ENCODE measurements at regions not wholly inside any gene's neighbourhood (a gene's known extent, or its start where the extent isn't known, plus 50 kb on each side); places are given as distances from the start of the nearest gene placed in this dataset.

GRCh38 chr1:101356013-101356412 lies 119.2 kb downstream of the S1PR1 start:
- no peaks in the 10 kb centered on the region for H3K36me3 ChIP-seq
- H3K27me3 ChIP-seq: no peaks in the 10 kb centered on the region
- no peak for TF ChIP-seq CTCF (IDR thresholded peaks at IDR 0.05)
- no peak for TF ChIP-seq EP300 (IDR thresholded peaks at IDR 0.05; ENCODE audit: low read depth)
- no peak for TF ChIP-seq POLR2AphosphoS5 (IDR thresholded peaks at IDR 0.05)
- no peak for TF ChIP-seq POLR2A (IDR thresholded peaks at IDR 0.05)
- no peak overlapping the region for H3K4me3 ChIP-seq
- intact Hi-C loops (cut with DNase I; ENCODE audit: low total_unique reads) (no loop called here), in situ Hi-C loops (cut with MboI; ENCODE audit: low pct_ligation_motif_present in 1 of 4, low pct_unique_long_range_greater_than_20kb in 1 of 4, low sequenced_read_pairs in 3 of 4) (no loop called here)
- no peaks in the 10 kb centered on the region for H3K9me3 ChIP-seq
- no peak overlapping the region for H3K27ac ChIP-seq
- H3K4me1 ChIP-seq: no peaks in the 10 kb centered on the region
- 86 to 96% methylated on average over 3 of the region's 3 CpGs for WGBS, 2 donors (ENCODE audit: low coverage in 1 of 2)
- DNase-seq: no peak

GRCh38 chr1:101356604-101357443 lies 120.0 kb downstream of the S1PR1 start:
- no peak overlapping the region for H3K4me3 ChIP-seq
- intact Hi-C loops (cut with DNase I; ENCODE audit: low total_unique reads) (no loop called here), in situ Hi-C loops (cut with MboI; ENCODE audit: low pct_ligation_motif_present in 1 of 4, low pct_unique_long_range_greater_than_20kb in 1 of 4, low sequenced_read_pairs in 3 of 4) (no loop called here)
- DNase-seq: no peak
- no peaks in the 10 kb centered on the region for H3K4me1 ChIP-seq
- TF ChIP-seq CTCF (IDR thresholded peaks at IDR 0.05) (no peak), POLR2AphosphoS5 (IDR thresholded peaks at IDR 0.05) (no peak), POLR2A (IDR thresholded peaks at IDR 0.05) (no peak), EP300 (IDR thresholded peaks at IDR 0.05; ENCODE audit: low read depth) (no peak)
- no peak overlapping the region for H3K27ac ChIP-seq
- no peaks in the 10 kb centered on the region for H3K27me3 ChIP-seq
- 56 to 60% methylated on average over 4 to 5 of the region's 5 CpGs for WGBS, 2 donors (ENCODE audit: low coverage in 1 of 2)
- H3K36me3 ChIP-seq: no peaks in the 10 kb centered on the region
- no peaks in the 10 kb centered on the region for H3K9me3 ChIP-seq

- no peak overlapping the region for H3K27ac ChIP-seq
- no peak for TF ChIP-seq EP300 (IDR thresholded peaks at IDR 0.05; ENCODE audit: low read depth)
- no peak for TF ChIP-seq POLR2AphosphoS5 (IDR thresholded peaks at IDR 0.05)
- TF ChIP-seq POLR2A (IDR thresholded peaks at IDR 0.05): no peak
- peak; percentile 69 to 86 (median 80) for TF ChIP-seq CTCF (IDR thresholded peaks at IDR 0.05)
- WGBS, 2 donors (ENCODE audit: low coverage in 1 of 2): 44 to 64% methylated on average over 1 to 4 of the region's 4 CpGs
- H3K27me3 ChIP-seq: no peaks in the 10 kb centered on the region
- no peak overlapping the region for H3K4me3 ChIP-seq
- intact Hi-C loops (cut with DNase I; ENCODE audit: low total_unique reads): no loop called here
- in situ Hi-C loops (cut with MboI; ENCODE audit: low pct_ligation_motif_present in 1 of 4, low pct_unique_long_range_greater_than_20kb in 1 of 4, low sequenced_read_pairs in 3 of 4): no loop called here
- H3K36me3 ChIP-seq: no peaks in the 10 kb centered on the region
- peak; percentile 47 for DNase-seq
- no peaks in the 10 kb centered on the region for H3K4me1 ChIP-seq
- H3K9me3 ChIP-seq: no peaks in the 10 kb centered on the region
Measured at GRCh38 chr1:101357444-101357986, 120.7 kb downstream of the S1PR1 start.

GRCh38 chr1:101360506-101360905 lies 123.7 kb downstream of the S1PR1 start:
- Histone ChIP-seq H3K27me3 (no peaks in the 10 kb centered on the region), H3K36me3 (no peaks in the 10 kb centered on the region), H3K4me3 (no peak overlapping the region), H3K4me1 (no peaks in the 10 kb centered on the region), H3K9me3 (no peaks in the 10 kb centered on the region), H3K27ac (no peak overlapping the region)
- TF ChIP-seq CTCF (IDR thresholded peaks at IDR 0.05) (no peak), POLR2AphosphoS5 (IDR thresholded peaks at IDR 0.05) (no peak), EP300 (IDR thresholded peaks at IDR 0.05; ENCODE audit: low read depth) (no peak), POLR2A (IDR thresholded peaks at IDR 0.05) (no peak)
- no peak for DNase-seq
- intact Hi-C loops (cut with DNase I; ENCODE audit: low total_unique reads): no loop called here
- 80% methylated on average over 3 of the region's 3 CpGs; no CpG with 5 or more reads in 1 of the 2 donors for WGBS, 2 donors (ENCODE audit: low coverage in 1 of 2)
- in situ Hi-C loops (cut with MboI; ENCODE audit: low pct_ligation_motif_present in 1 of 4, low pct_unique_long_range_greater_than_20kb in 1 of 4, low sequenced_read_pairs in 3 of 4): no loop called here
